NB4 (cell line): ENCODE measurements at regions not wholly inside any gene's neighbourhood (a gene's known extent, or its start where the extent isn't known, plus 50 kb on each side); places are given as distances from the start of the nearest gene placed in this dataset.
"Not testable (repeated sequence)": the region's sequence is repeated elsewhere in the genome, so short reads cannot be mapped to it uniquely, and the experiment has no call there.

Source experiments
- DNase-seq: peaks from one replicate; pipeline ENCODE4 v3.0.0; 2010; ENCODE audit warnings: low read depth
- H3K4me3 ChIP-seq: one replicate; pipeline ENCODE4 v1.5.1; 2011; ENCODE audit warnings: mild to moderate bottlenecking, low read depth, low read length, moderate library complexity
- MAX ChIP-seq: IDR thresholded peaks from 2 replicates; pipeline ENCODE4 v1.6.1; 2011; ENCODE audit warnings: low read depth, low read length
- MYC ChIP-seq: IDR thresholded peaks from 2 replicates; pipeline ENCODE4 v1.6.1; 2011; ENCODE audit warnings: low read depth, low read length
- POLR2A ChIP-seq: IDR thresholded peaks from 2 replicates; pipeline ENCODE4 v1.6.1; 2011; ENCODE audit warnings: mild to moderate bottlenecking; ENCODE audit not compliant: insufficient read length; ENCODE audit errors: extremely low read depth
- TF ChIP-seq, protein P1 (sequence below): IDR thresholded peaks from one replicate; pipeline ENCODE4 v1.5.1; 2012; ENCODE audit warnings: low read depth, low read length

DNA sequence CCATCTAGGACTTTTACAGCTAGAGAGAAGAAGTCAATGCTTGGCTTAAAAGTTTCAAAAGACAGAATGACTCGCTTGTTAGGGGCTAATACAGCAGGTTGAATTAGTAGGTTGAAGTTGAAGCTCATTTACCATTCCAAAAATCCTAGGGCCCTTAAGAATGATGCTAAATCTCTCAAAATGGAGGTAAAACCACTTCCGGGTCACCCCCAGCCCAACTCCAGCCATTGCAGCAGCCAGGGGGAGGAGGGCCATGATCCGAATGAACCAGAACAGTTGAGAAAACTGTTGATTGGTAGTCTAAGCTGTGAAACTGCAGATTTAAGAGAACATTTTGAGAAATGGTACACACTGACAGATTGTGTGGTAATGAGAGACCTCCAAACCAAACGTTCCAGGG lies 245.4 kb downstream of the HNRNPD start:
- TF ChIP-seq POLR2A (no peak), MYC (no peak), MAX (no peak)
- TF ChIP-seq, protein P1, sequence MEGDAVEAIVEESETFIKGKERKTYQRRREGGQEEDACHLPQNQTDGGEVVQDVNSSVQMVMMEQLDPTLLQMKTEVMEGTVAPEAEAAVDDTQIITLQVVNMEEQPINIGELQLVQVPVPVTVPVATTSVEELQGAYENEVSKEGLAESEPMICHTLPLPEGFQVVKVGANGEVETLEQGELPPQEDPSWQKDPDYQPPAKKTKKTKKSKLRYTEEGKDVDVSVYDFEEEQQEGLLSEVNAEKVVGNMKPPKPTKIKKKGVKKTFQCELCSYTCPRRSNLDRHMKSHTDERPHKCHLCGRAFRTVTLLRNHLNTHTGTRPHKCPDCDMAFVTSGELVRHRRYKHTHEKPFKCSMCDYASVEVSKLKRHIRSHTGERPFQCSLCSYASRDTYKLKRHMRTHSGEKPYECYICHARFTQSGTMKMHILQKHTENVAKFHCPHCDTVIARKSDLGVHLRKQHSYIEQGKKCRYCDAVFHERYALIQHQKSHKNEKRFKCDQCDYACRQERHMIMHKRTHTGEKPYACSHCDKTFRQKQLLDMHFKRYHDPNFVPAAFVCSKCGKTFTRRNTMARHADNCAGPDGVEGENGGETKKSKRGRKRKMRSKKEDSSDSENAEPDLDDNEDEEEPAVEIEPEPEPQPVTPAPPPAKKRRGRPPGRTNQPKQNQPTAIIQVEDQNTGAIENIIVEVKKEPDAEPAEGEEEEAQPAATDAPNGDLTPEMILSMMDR = no peak
- no peak overlapping the region for H3K4me3 ChIP-seq
- no peak for DNase-seq

DNA sequence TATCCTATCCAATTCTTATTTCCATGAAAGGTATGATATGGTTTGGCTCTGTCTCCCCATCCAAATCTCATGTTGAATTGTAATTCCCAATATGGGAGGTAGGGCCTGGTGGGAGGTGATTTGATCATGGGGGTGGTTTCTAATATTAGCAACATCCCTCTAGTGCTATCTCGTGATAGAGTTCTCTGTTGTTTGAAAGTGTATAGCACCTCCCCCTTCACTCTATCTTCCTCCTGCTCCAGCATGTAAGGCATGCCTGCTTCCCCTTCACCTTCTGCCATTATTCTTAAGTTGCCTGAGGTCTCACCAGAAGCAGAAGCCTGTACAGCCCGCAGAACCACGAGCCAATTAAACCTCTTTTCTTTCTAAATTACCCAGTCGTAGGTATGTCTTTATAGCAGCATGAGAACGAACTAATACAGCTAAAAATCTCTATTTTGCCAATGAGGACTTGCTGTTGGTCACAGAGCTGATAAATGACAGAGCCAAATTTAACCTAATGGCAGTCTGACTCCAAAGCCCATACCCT lies 247.2 kb downstream of the HNRNPD start:
- no peak for TF ChIP-seq MAX
- no peak for TF ChIP-seq POLR2A
- TF ChIP-seq, protein P1 = no peak
- TF ChIP-seq MYC = no peak
- no peak overlapping the region for H3K4me3 ChIP-seq
- DNase-seq = no peak

DNA sequence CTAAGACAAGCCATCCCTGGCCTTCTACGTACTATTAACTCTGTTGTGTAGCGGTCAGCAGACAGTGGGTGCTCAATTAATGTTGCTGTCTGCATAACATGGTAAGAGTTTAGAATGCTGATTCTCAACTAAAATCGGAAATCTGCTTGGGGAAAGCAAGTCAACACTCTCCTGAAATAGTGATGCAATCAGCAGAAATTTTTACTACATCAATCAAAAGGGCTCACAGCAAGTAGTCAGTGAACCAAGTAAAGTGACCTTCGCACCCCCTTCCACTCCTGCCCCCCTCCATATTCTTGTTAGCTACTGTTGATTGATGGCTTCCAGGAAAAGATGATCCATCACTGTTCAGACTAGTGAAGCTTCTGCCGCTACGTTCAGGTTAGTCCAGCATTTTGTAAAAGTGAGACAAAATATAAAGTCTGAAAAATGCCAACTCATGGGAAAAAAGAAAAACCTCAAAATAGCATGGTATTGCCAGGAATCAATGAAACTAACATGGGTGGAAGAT lies 247.9 kb downstream of the HNRNPD start:
- DNase-seq = no peak
- no peak overlapping the region for H3K4me3 ChIP-seq
- TF ChIP-seq MYC (no peak), POLR2A (no peak), MAX (no peak)
- TF ChIP-seq, protein P1 = no peak

GRCh38 chr4:82124932-82125786 lies 248.6 kb downstream of the HNRNPD start:
- DNase-seq = no peak
- no peak overlapping the region for H3K4me3 ChIP-seq
- TF ChIP-seq, protein P1 = no peak
- TF ChIP-seq MAX = no peak
- TF ChIP-seq MYC = no peak
- TF ChIP-seq POLR2A = no peak

- no peak for DNase-seq
- no peak overlapping the region for H3K4me3 ChIP-seq
- TF ChIP-seq, protein P1 = no peak
- TF ChIP-seq MYC (no peak), MAX (no peak), POLR2A (no peak)
These were observed 249.4 kb downstream of the HNRNPD start for GRCh38 chr4:82124365-82124764.

DNA sequence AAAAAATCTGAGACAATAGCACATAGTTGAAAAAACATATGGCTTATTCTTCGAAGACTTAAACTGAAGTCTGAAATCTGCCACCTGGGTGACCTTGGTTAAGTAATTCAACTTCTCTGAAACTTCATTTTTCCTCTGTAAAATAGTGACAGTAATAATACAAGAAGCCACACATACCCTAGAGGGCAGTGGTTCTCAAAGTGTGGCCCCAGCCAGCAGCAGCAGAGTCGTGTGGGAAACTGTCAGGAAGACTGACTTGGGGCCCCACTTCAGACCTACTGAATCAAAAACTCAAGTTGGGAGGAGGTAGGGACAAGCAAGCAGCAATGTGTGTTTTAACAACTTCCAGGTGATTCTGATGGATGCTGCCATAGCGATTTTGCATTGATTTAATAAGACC lies 249.9 kb downstream of the HNRNPD start:
- H3K4me3 ChIP-seq = no peak overlapping the region
- peak; percentile 4 for DNase-seq
- TF ChIP-seq MAX (no peak), POLR2A (no peak), MYC (no peak)
- TF ChIP-seq, protein P1 = no peak

GRCh38 chr4:82115183-82115582 lies 258.6 kb downstream of the HNRNPD start:
- not testable (repeated sequence) for H3K4me3 ChIP-seq, DNase-seq
